Naive B cell (primary cell): ENCODE measurements at regions not wholly inside any gene's neighbourhood (a gene's known extent, or its start where the extent isn't known, plus 50 kb on each side); places are given as distances from the start of the nearest gene placed in this dataset.

Experiments used
- ATAC-seq, 2 donors: fragments of 150-1000 bp; cut with Tn5 transposase; 2 replicates each; pipeline ENCODE4 v1.10.0; 2021; ENCODE audit warnings: low read depth in 2 of 2, mild to moderate bottlenecking in 2 of 2, moderate library complexity in 2 of 2
- DNase-seq: peaks from one replicate; pipeline ENCODE4 v3.0.0; 2022
- H3K27ac Mint-ChIP-seq, 6 donors: one replicate each; pipeline ENCODE4 v1.8.0; 2020 to 2022; ENCODE audit warnings: mild to moderate bottlenecking in 6 of 6, mixed read lengths in 6 of 6, moderate library complexity in 5 of 6, inconsistent platforms in 2 of 6
- H3K27me3 Mint-ChIP-seq, 3 donors: one replicate each; pipeline ENCODE4 v1.8.0; 2021 to 2022; ENCODE audit warnings: mixed read lengths in 3 of 3, mild to moderate bottlenecking in 1 of 3
- H3K36me3 Mint-ChIP-seq, 2 donors: one replicate each; pipeline ENCODE4 v1.8.0; 2020 to 2022; ENCODE audit warnings: mixed read lengths in 2 of 2, inconsistent platforms in 1 of 2, mild to moderate bottlenecking in 1 of 2
- H3K4me1 Mint-ChIP-seq, 3 donors: one replicate each; pipeline ENCODE4 v1.8.0; 2020 to 2022; ENCODE audit warnings: mixed read lengths in 3 of 3, inconsistent platforms in 1 of 3, mild to moderate bottlenecking in 1 of 3, moderate library complexity in 1 of 3
- H3K4me3 Mint-ChIP-seq, 8 donors: one replicate each; pipeline ENCODE4 v1.8.0; 2020 to 2022; ENCODE audit warnings: mild to moderate bottlenecking in 8 of 8, mixed read lengths in 8 of 8, moderate library complexity in 8 of 8, inconsistent platforms in 2 of 8
- H3K9me3 Mint-ChIP-seq, 7 donors: one replicate each; pipeline ENCODE4 v1.8.0; 2020 to 2022; ENCODE audit warnings: mixed read lengths in 7 of 7, mild to moderate bottlenecking in 5 of 7, inconsistent platforms in 2 of 7, moderate library complexity in 1 of 7

GRCh38 chr2:12795851-12796250, 79.1 kb downstream of the TRIB2 start:
- H3K27me3 Mint-ChIP-seq: peaks cover 5 to 22% (median 8%) of the 10 kb centered on the region in 3 donors
- peaks cover 6 to 21% (median 12%) of the 10 kb centered on the region in 7 donors for H3K9me3 Mint-ChIP-seq
- ATAC-seq (no peak), DNase-seq (no peak)
- H3K36me3 Mint-ChIP-seq: peaks cover 5 to 8% of the 10 kb centered on the region in 2 donors
- H3K4me1 Mint-ChIP-seq: peaks cover 5 to 10% (median 7%) of the 10 kb centered on the region in 3 donors
- no peak overlapping the region for H3K4me3 Mint-ChIP-seq
- no peak overlapping the region for H3K27ac Mint-ChIP-seq

GRCh38 chr2:12796657-12797056, 79.9 kb downstream of the TRIB2 start:
- H3K4me3 Mint-ChIP-seq: no peak overlapping the region
- peaks cover 5 to 10% (median 7%) of the 10 kb centered on the region in 3 donors for H3K4me1 Mint-ChIP-seq
- peaks cover 9 to 29% (median 19%) of the 10 kb centered on the region in 7 donors for H3K9me3 Mint-ChIP-seq
- H3K36me3 Mint-ChIP-seq: peaks cover 10 to 13% of the 10 kb centered on the region in 2 donors
- peak overlapping the region in 1 of 6 donors; percentile 24 for H3K27ac Mint-ChIP-seq
- peaks cover 5 to 22% (median 8%) of the 10 kb centered on the region in 3 donors for H3K27me3 Mint-ChIP-seq
- ATAC-seq (no peak), DNase-seq (no peak)

- Mint-ChIP-seq H3K4me3 (no peak overlapping the region), H3K27ac (peak overlapping the region in 1 of 6 donors; percentile 18), H3K4me1 (peaks cover 5 to 10% (median 7%) of the 10 kb centered on the region in 3 donors), H3K27me3 (peaks cover 5 to 17% (median 8%) of the 10 kb centered on the region in 3 donors), H3K36me3 (peaks cover 10 to 18% of the 10 kb centered on the region in 2 donors), H3K9me3 (peaks cover 12 to 41% (median 24%) of the 10 kb centered on the region in 7 donors)
- ATAC-seq: peak in 1 of 2 donors; percentile 46
- no peak for DNase-seq
Measured at GRCh38 chr2:12797815-12798214, 81.1 kb downstream of the TRIB2 start.

- DNase-seq (no peak), ATAC-seq (no peak)
- no peak overlapping the region for H3K27ac Mint-ChIP-seq
- peaks cover 13 to 42% (median 23%) of the 10 kb centered on the region in 7 donors for H3K9me3 Mint-ChIP-seq
- peaks cover 0 to 1% (median 0%) of the 10 kb centered on the region in 3 donors for H3K4me1 Mint-ChIP-seq
- H3K27me3 Mint-ChIP-seq: peaks cover 12 to 39% (median 34%) of the 10 kb centered on the region in 3 donors
- no peak overlapping the region for H3K4me3 Mint-ChIP-seq
- H3K36me3 Mint-ChIP-seq: peaks cover 10 to 18% of the 10 kb centered on the region in 2 donors
Measured at GRCh38 chr2:12803607-12804006, 86.9 kb downstream of the TRIB2 start.

GRCh38 chr2:12804091-12804856, 87.5 kb downstream of the TRIB2 start:
- Mint-ChIP-seq H3K27ac (no peak overlapping the region), H3K4me3 (no peak overlapping the region), H3K27me3 (peaks cover 12 to 32% (median 29%) of the 10 kb centered on the region in 3 donors), H3K36me3 (peaks cover 10 to 18% of the 10 kb centered on the region in 2 donors), H3K9me3 (peaks cover 7 to 35% (median 23%) of the 10 kb centered on the region in 7 donors), H3K4me1 (no peaks in the 10 kb centered on the region)
- DNase-seq (no peak), ATAC-seq (no peak)

GRCh38 chr2:12805033-12805432, 88.3 kb downstream of the TRIB2 start:
- Mint-ChIP-seq H3K9me3 (peaks cover 4 to 30% (median 22%) of the 10 kb centered on the region in 7 donors), H3K4me1 (no peaks in the 10 kb centered on the region), H3K36me3 (peaks cover 10 to 18% of the 10 kb centered on the region in 2 donors), H3K27ac (no peak overlapping the region), H3K27me3 (peaks cover 12 to 29% (median 26%) of the 10 kb centered on the region in 3 donors), H3K4me3 (no peak overlapping the region)
- DNase-seq: no peak
- no peak for ATAC-seq

- DNase-seq (no peak), ATAC-seq (no peak)
- peaks cover 4 to 13% (median 6%) of the 10 kb centered on the region in 7 donors for H3K9me3 Mint-ChIP-seq
- no peak overlapping the region for H3K27ac Mint-ChIP-seq
- peaks cover 0 to 5% of the 10 kb centered on the region in 2 donors for H3K36me3 Mint-ChIP-seq
- peaks cover 12 to 29% (median 26%) of the 10 kb centered on the region in 3 donors for H3K27me3 Mint-ChIP-seq
- no peaks in the 10 kb centered on the region for H3K4me1 Mint-ChIP-seq
- no peak overlapping the region for H3K4me3 Mint-ChIP-seq
Measured at GRCh38 chr2:12806549-12807242, 90.0 kb downstream of the TRIB2 start.

- H3K4me3 Mint-ChIP-seq: no peak overlapping the region
- peak overlapping the region in 1 of 6 donors; percentile 44 for H3K27ac Mint-ChIP-seq
- H3K9me3 Mint-ChIP-seq: no peaks in the 10 kb centered on the region
- H3K36me3 Mint-ChIP-seq: no peaks in the 10 kb centered on the region
- no peaks in the 10 kb centered on the region for H3K4me1 Mint-ChIP-seq
- ATAC-seq: no peak
- H3K27me3 Mint-ChIP-seq: peaks cover 12 to 29% (median 26%) of the 10 kb centered on the region in 3 donors
- no peak for DNase-seq
Measured at GRCh38 chr2:12807907-12808810, 91.4 kb downstream of the TRIB2 start.

GRCh38 chr2:12809526-12809925, 92.8 kb downstream of the TRIB2 start:
- no peak for DNase-seq
- no peaks in the 10 kb centered on the region for H3K9me3 Mint-ChIP-seq
- no peaks in the 10 kb centered on the region for H3K36me3 Mint-ChIP-seq
- peaks cover 12 to 29% (median 26%) of the 10 kb centered on the region in 3 donors for H3K27me3 Mint-ChIP-seq
- no peaks in the 10 kb centered on the region for H3K4me1 Mint-ChIP-seq
- peak overlapping the region in 1 of 6 donors; percentile 11 for H3K27ac Mint-ChIP-seq
- no peak overlapping the region for H3K4me3 Mint-ChIP-seq
- ATAC-seq: no peak

- Mint-ChIP-seq H3K4me3 (no peak overlapping the region), H3K27ac (no peak overlapping the region), H3K27me3 (peaks cover 6 to 17% (median 15%) of the 10 kb centered on the region in 3 donors), H3K9me3 (no peaks in the 10 kb centered on the region), H3K36me3 (no peaks in the 10 kb centered on the region), H3K4me1 (no peaks in the 10 kb centered on the region)
- ATAC-seq (no peak), DNase-seq (no peak)
Measured at GRCh38 chr2:12811916-12812315, 95.2 kb downstream of the TRIB2 start.

- no peaks in the 10 kb centered on the region for H3K9me3 Mint-ChIP-seq
- DNase-seq (no peak), ATAC-seq (no peak)
- H3K4me3 Mint-ChIP-seq: no peak overlapping the region
- H3K4me1 Mint-ChIP-seq: peaks cover 0 to 2% (median 0%) of the 10 kb centered on the region in 3 donors
- peaks cover 0 to 6% (median 2%) of the 10 kb centered on the region in 3 donors for H3K27me3 Mint-ChIP-seq
- no peak overlapping the region for H3K27ac Mint-ChIP-seq
- no peaks in the 10 kb centered on the region for H3K36me3 Mint-ChIP-seq
Measured at GRCh38 chr2:12813166-12813565, 96.4 kb downstream of the TRIB2 start.

- Mint-ChIP-seq H3K27ac (no peak overlapping the region), H3K27me3 (peaks cover 5 to 11% (median 7%) of the 10 kb centered on the region in 3 donors), H3K4me3 (no peak overlapping the region), H3K4me1 (peaks cover 4 to 14% (median 10%) of the 10 kb centered on the region in 3 donors), H3K36me3 (no peaks in the 10 kb centered on the region), H3K9me3 (no peaks in the 10 kb centered on the region)
- no peak for ATAC-seq
- no peak for DNase-seq
Measured at GRCh38 chr2:12816379-12817306, 99.9 kb downstream of the TRIB2 start.
